ENCODE measurements at regions not wholly inside any gene's neighbourhood (a gene's known extent, or its start where the extent isn't known, plus 50 kb on each side); places are given as distances from the start of the nearest gene placed in this dataset.

GRCh38 chr1:214918745-214919144 lies 163.8 kb upstream of the KCNK2 start:
- Histone ChIP-seq H3K23me2 (ENCODE audit: low read depth, low read length) (no peaks in the 10 kb centered on the region), H4K91ac (replicated peaks; ENCODE audit: insufficient read length, low read length) (no peak overlapping the region), H2AFZ (ENCODE audit: low read length) (no peak overlapping the region), H4K20me1 (replicated peaks in 1 of 2; ENCODE audit: control insufficient read depth in 1 of 2, insufficient read depth in 2 of 2, low read length in 2 of 2) (no peaks in the 10 kb centered on the region), H3K9ac (replicated peaks in 1 of 4; ENCODE audit: extremely low read depth in 1 of 4, low read depth in 3 of 4, low read length in 3 of 4) (no peak overlapping the region), H3K14ac (ENCODE audit: insufficient read length) (no peak overlapping the region), H3K79me1 (ENCODE audit: low read depth, low read length) (no peaks in the 10 kb centered on the region), H3K79me2 (ENCODE audit: control insufficient read depth in 1 of 2, insufficient read depth in 2 of 2, low read length in 2 of 2) (no peaks in the 10 kb centered on the region), H3K27me3 (replicated peaks in 1 of 4; ENCODE audit: control insufficient read depth in 3 of 4, extremely low read depth in 1 of 4, insufficient read depth in 3 of 4, low read length in 3 of 4) (no peaks in the 10 kb centered on the region), H2BK120ac (replicated peaks; ENCODE audit: low read depth, low read length) (no peak overlapping the region), H3K18ac (ENCODE audit: extremely low read depth, low read length) (no peak overlapping the region), H3K56ac (replicated peaks; ENCODE audit: insufficient read length, low read depth, low read length) (no peak overlapping the region), H3K4me3 (ENCODE audit: extremely low read depth in 1 of 4, insufficient read depth in 2 of 4, low read depth in 3 of 4, low read length in 4 of 4) (no peak overlapping the region), H3K4ac (replicated peaks; ENCODE audit: insufficient read length, low read depth, low read length) (no peak overlapping the region), H3K27ac (ENCODE audit: low read depth, low read length) (no peak overlapping the region), H4K5ac (ENCODE audit: insufficient read length, low read depth, low read length) (no peak overlapping the region), H2BK12ac (ENCODE audit: low read depth, low read length) (no peak overlapping the region), H3K4me2 (ENCODE audit: insufficient read depth in 1 of 2, low read depth in 2 of 2, low read length in 2 of 2) (no peak overlapping the region), H3K9me3 (ENCODE audit: insufficient read depth in 2 of 2, low read depth in 1 of 2, low read length in 1 of 2) (no peaks in the 10 kb centered on the region), H2BK5ac (ENCODE audit: low read depth, low read length) (no peak overlapping the region), H2AK5ac (ENCODE audit: low read depth, low read length) (no peak overlapping the region), H3K4me1 (replicated peaks in 1 of 4; ENCODE audit: control insufficient read depth in 3 of 4, insufficient read depth in 4 of 4, low read length in 3 of 4) (no peaks in the 10 kb centered on the region), H3K36me3 (ENCODE audit: control insufficient read depth in 2 of 4, insufficient read depth in 4 of 4, low read length in 3 of 4) (no peaks in the 10 kb centered on the region), H2BK15ac (ENCODE audit: low read length) (no peak overlapping the region), H4K8ac (ENCODE audit: extremely low read depth, insufficient read depth, low read length) (no peak overlapping the region), H2BK20ac (ENCODE audit: low read length) (no peak overlapping the region), H3K23ac (ENCODE audit: insufficient read length) (no peak overlapping the region)
- WGBS, 2 experiments (ENCODE audit: extremely low coverage in 1 of 2, insufficient coverage in 1 of 2, insufficient read length in 1 of 2, insufficient replicate concordance in 2 of 2, low coverage in 1 of 2, low lambda C conversion rate in 2 of 2, missing lambda C conversion rate in 1 of 2), result 89% methylated on average over 4 of the region's 4 CpGs; no CpG with 5 or more reads in 1 of the 2 experiments
- CTCF ChIA-PET (ENCODE audit: partially characterized antibody), result interaction anchor here (1.7 kb wide), 1 partner anchor 33 kb away, joined by 5 read pairs; no protein-coding TSS in a partner anchor
- FAIRE-seq, result no peak
- no peak for DNase-seq (ENCODE audit: low read depth in 1 of 2, low spot score in 2 of 2)
- POLR2A ChIA-PET (ENCODE audit: partially characterized antibody), result no interaction called here
- TF ChIP-seq ZNF274 (IDR thresholded peaks at IDR 0.05; ENCODE audit: borderline replicate concordance, extremely low read depth, low read length) (no peak), CBX8 (IDR thresholded peaks at IDR 0.05; ENCODE audit: borderline replicate concordance, low read depth, low read length) (no peak), CHD1 (IDR thresholded peaks at IDR 0.05; ENCODE audit: low read depth, low read length) (no peak), KDM4A (IDR thresholded peaks at IDR 0.05; ENCODE audit: low read depth, low read length, severe bottlenecking) (no peak), SRF (IDR thresholded peaks at IDR 0.05; ENCODE audit: low read depth, low read length) (no peak), NANOG (IDR thresholded peaks at IDR 0.05; ENCODE audit: insufficient read depth, low read depth, low read length, poor library complexity, severe bottlenecking) (no peak), EGR1 (IDR thresholded peaks at IDR 0.05; ENCODE audit: borderline replicate concordance, low read depth, low read length) (no peak), CBX5 (IDR thresholded peaks at IDR 0.05; ENCODE audit: low read depth, low read length) (no peak), RAD21 (IDR thresholded peaks at IDR 0.05 in 1 of 2, conservative IDR thresholded peaks at IDR 0.05 in 1 of 2; ENCODE audit: low read depth in 2 of 2, low read length in 2 of 2) (no peak), TEAD4 (IDR thresholded peaks at IDR 0.05; ENCODE audit: low read depth, low read length) (no peak), MAFK (IDR thresholded peaks at IDR 0.05; ENCODE audit: low read depth, low read length) (no peak), SP4 (IDR thresholded peaks at IDR 0.05; ENCODE audit: low read length) (no peak), JUN (IDR thresholded peaks at IDR 0.05; ENCODE audit: low read depth, low read length) (no peak), HDAC6 (IDR thresholded peaks at IDR 0.05; ENCODE audit: low read depth, low read length) (no peak)
- TF ChIP-seq, protein P1, sequence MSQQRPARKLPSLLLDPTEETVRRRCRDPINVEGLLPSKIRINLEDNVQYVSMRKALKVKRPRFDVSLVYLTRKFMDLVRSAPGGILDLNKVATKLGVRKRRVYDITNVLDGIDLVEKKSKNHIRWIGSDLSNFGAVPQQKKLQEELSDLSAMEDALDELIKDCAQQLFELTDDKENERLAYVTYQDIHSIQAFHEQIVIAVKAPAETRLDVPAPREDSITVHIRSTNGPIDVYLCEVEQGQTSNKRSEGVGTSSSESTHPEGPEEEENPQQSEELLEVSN (IDR thresholded peaks at IDR 0.05), result no peak
